ENCODE measurements at regions not wholly inside any gene's neighbourhood (a gene's known extent, or its start where the extent isn't known, plus 50 kb on each side); places are given as distances from the start of the nearest gene placed in this dataset.

- FAIRE-seq (no peak), DNase-seq (peak in 1 of 5 donors; percentile 16)
- no peak overlapping the region for H3K9ac ChIP-seq (ENCODE audit: low read length in 3 of 3)
- no peaks in the 10 kb centered on the region for H3K9me3 ChIP-seq (ENCODE audit: control insufficient read depth in 2 of 3, insufficient read depth in 1 of 3, low read length in 3 of 3)
- no peaks in the 10 kb centered on the region for H3K4me1 ChIP-seq (ENCODE audit: control insufficient read depth in 2 of 3, insufficient read depth in 2 of 3, low read depth in 1 of 3, low read length in 3 of 3)
- H3K27ac ChIP-seq (ENCODE audit: low read depth in 2 of 2, low read length in 2 of 2) = no peak overlapping the region
- no peak overlapping the region for H3K4me3 ChIP-seq (ENCODE audit: low read length in 3 of 3)
- no peaks in the 10 kb centered on the region for H3K36me3 ChIP-seq (ENCODE audit: control insufficient read depth in 2 of 3, insufficient read depth in 3 of 3, low read length in 3 of 3)
- no peaks in the 10 kb centered on the region for H3K27me3 ChIP-seq (ENCODE audit: control insufficient read depth, insufficient read depth, low read length)
- TF ChIP-seq, protein P1, sequence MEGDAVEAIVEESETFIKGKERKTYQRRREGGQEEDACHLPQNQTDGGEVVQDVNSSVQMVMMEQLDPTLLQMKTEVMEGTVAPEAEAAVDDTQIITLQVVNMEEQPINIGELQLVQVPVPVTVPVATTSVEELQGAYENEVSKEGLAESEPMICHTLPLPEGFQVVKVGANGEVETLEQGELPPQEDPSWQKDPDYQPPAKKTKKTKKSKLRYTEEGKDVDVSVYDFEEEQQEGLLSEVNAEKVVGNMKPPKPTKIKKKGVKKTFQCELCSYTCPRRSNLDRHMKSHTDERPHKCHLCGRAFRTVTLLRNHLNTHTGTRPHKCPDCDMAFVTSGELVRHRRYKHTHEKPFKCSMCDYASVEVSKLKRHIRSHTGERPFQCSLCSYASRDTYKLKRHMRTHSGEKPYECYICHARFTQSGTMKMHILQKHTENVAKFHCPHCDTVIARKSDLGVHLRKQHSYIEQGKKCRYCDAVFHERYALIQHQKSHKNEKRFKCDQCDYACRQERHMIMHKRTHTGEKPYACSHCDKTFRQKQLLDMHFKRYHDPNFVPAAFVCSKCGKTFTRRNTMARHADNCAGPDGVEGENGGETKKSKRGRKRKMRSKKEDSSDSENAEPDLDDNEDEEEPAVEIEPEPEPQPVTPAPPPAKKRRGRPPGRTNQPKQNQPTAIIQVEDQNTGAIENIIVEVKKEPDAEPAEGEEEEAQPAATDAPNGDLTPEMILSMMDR (IDR thresholded peaks at IDR 0.05; ENCODE audit: borderline replicate concordance, extremely low read depth, insufficient read depth) = no peak
- intact Hi-C loops (cut with DNase I) = no loop called here
Measured at GRCh38 chr14:34356264-34356654, 105.8 kb downstream of the SPTSSA start.

DNA sequence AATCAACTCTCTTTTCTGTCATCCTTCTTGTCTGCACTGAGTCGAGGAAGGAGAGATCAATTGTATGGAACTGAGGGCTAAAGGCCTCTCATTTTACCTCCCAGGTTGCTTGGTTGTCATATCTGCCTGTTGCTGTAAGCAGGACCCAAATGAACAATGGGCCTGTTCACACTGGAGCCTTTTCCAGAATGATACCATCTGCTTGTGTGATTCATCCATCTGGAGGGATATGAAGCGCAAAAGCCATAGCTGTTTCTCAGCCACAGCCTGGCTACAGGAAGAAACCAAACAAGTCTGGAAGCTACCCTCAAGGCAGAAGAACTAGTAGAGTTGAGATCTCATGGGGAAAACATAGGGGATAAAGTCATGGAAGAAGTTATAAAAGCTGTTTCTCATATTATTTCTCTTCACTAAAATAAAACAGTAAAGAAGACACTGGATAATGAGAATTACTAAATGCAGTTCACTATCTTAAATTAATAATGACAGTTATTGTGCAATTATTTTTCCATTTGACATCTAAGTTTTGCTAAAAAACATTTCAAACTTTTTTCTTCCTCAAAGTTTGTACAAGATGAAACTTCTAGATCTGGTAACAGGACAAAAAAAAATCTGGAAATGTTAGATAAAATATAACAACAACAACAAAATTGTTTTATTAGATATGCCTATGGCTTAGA lies 106.3 kb downstream of the SPTSSA start:
- no peaks in the 10 kb centered on the region for H3K4me1 ChIP-seq (ENCODE audit: control insufficient read depth in 2 of 3, insufficient read depth in 2 of 3, low read depth in 1 of 3, low read length in 3 of 3)
- H3K9me3 ChIP-seq (ENCODE audit: control insufficient read depth in 2 of 3, insufficient read depth in 1 of 3, low read length in 3 of 3) = no peaks in the 10 kb centered on the region
- H3K4me3 ChIP-seq (ENCODE audit: low read length in 3 of 3) = no peak overlapping the region
- DNase-seq (no peak), FAIRE-seq (no peak)
- no peaks in the 10 kb centered on the region for H3K27me3 ChIP-seq (ENCODE audit: control insufficient read depth, insufficient read depth, low read length)
- H3K36me3 ChIP-seq (ENCODE audit: control insufficient read depth in 2 of 3, insufficient read depth in 3 of 3, low read length in 3 of 3) = no peaks in the 10 kb centered on the region
- H3K9ac ChIP-seq (ENCODE audit: low read length in 3 of 3) = no peak overlapping the region
- intact Hi-C loops (cut with DNase I) = no loop called here
- TF ChIP-seq, protein P1 (IDR thresholded peaks at IDR 0.05; ENCODE audit: borderline replicate concordance, extremely low read depth, insufficient read depth) = no peak
- H3K27ac ChIP-seq (ENCODE audit: low read depth in 2 of 2, low read length in 2 of 2) = no peak overlapping the region

DNA sequence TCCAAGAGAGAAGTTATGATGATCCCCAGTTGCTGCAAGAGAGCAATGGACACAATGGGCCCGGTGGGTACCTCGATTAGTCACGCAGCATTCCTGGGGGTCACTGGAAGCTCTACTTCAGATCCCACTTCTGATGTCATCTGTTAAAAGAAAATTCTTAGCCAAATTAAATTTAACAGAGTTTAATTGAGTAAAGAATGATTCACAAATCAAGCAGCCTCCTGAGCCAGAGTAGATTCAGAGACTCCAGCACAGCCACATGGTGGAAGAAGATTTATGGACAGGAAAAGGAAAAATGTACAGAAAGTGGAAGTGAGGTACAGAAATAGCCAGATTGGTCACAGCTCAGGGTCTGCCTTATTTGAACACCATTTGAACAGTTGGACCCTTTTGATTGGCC lies 107.5 kb downstream of the SPTSSA start:
- TF ChIP-seq, protein P1 (IDR thresholded peaks at IDR 0.05; ENCODE audit: borderline replicate concordance, extremely low read depth, insufficient read depth) = no peak
- H3K4me1 ChIP-seq (ENCODE audit: control insufficient read depth in 2 of 3, insufficient read depth in 2 of 3, low read depth in 1 of 3, low read length in 3 of 3) = no peaks in the 10 kb centered on the region
- FAIRE-seq (no peak), DNase-seq (no peak)
- no peaks in the 10 kb centered on the region for H3K9me3 ChIP-seq (ENCODE audit: control insufficient read depth in 2 of 3, insufficient read depth in 1 of 3, low read length in 3 of 3)
- H3K27ac ChIP-seq (ENCODE audit: low read depth in 2 of 2, low read length in 2 of 2) = no peak overlapping the region
- no peak overlapping the region for H3K4me3 ChIP-seq (ENCODE audit: low read length in 3 of 3)
- no peaks in the 10 kb centered on the region for H3K27me3 ChIP-seq (ENCODE audit: control insufficient read depth, insufficient read depth, low read length)
- H3K36me3 ChIP-seq (ENCODE audit: control insufficient read depth in 2 of 3, insufficient read depth in 3 of 3, low read length in 3 of 3) = no peaks in the 10 kb centered on the region
- no peak overlapping the region for H3K9ac ChIP-seq (ENCODE audit: low read length in 3 of 3)
- intact Hi-C loops (cut with DNase I) = no loop called here

DNA sequence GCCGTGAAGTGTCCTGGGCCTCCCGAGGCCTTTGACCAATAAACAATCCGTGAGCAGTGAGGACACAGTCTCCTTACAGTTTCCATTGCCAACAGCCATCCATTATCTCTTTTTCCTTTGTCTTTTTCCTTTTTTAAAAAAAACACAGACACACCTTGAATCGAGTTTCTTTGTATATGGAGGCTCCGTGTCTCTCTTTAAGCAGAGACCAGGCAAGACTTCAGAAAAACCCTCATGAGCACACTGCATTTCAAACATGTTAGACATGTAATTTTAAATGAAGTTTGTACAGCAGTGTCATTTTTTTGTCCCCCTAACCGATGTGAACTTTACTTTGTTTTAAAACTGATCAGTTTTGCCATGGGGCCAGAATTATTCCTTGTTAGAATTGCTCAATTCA lies 111.1 kb downstream of the SPTSSA start:
- H3K4me3 ChIP-seq (ENCODE audit: low read length in 3 of 3) = no peak overlapping the region
- H3K9me3 ChIP-seq (ENCODE audit: control insufficient read depth in 2 of 3, insufficient read depth in 1 of 3, low read length in 3 of 3) = no peaks in the 10 kb centered on the region
- H3K27me3 ChIP-seq (ENCODE audit: control insufficient read depth, insufficient read depth, low read length) = no peaks in the 10 kb centered on the region
- intact Hi-C loops (cut with DNase I) = no loop called here
- TF ChIP-seq, protein P1 (IDR thresholded peaks at IDR 0.05; ENCODE audit: borderline replicate concordance, extremely low read depth, insufficient read depth) = no peak
- DNase-seq = no peak
- no peak overlapping the region for H3K9ac ChIP-seq (ENCODE audit: low read length in 3 of 3)
- no peaks in the 10 kb centered on the region for H3K4me1 ChIP-seq (ENCODE audit: control insufficient read depth in 2 of 3, insufficient read depth in 2 of 3, low read depth in 1 of 3, low read length in 3 of 3)
- no peak overlapping the region for H3K27ac ChIP-seq (ENCODE audit: low read depth in 2 of 2, low read length in 2 of 2)
- no peak for FAIRE-seq
- no peaks in the 10 kb centered on the region for H3K36me3 ChIP-seq (ENCODE audit: control insufficient read depth in 2 of 3, insufficient read depth in 3 of 3, low read length in 3 of 3)
